H9 (cell line): ENCODE measurements at regions not wholly inside any gene's neighbourhood (a gene's known extent, or its start where the extent isn't known, plus 50 kb on each side); places are given as distances from the start of the nearest gene placed in this dataset.

Experiments
- DNase-seq: peaks from one replicate; pipeline ENCODE4 v3.0.0-alpha.2; 2017
- H2AFZ ChIP-seq: one replicate; pipeline ENCODE4 v1.6.1; 2013; ENCODE audit warnings: mild to moderate bottlenecking, low read length, control low read depth, moderate library complexity
- H2AK5ac ChIP-seq: 2 replicates; pipeline ENCODE4 v1.6.1; 2013; ENCODE audit warnings: low read length, control low read depth, mixed read lengths; ENCODE audit not compliant: insufficient read length
- H2BK120ac ChIP-seq: one replicate; pipeline ENCODE4 v1.6.1; 2013; ENCODE audit warnings: low read depth, mild to moderate bottlenecking, low read length, control low read depth, inconsistent platforms; ENCODE audit not compliant: poor library complexity, severe bottlenecking
- H2BK12ac ChIP-seq: 2 replicates; pipeline ENCODE4 v1.6.1; 2013; ENCODE audit warnings: low read length, control low read depth, mixed read lengths, low read depth; ENCODE audit not compliant: insufficient read length
- H2BK15ac ChIP-seq: 2 replicates; pipeline ENCODE4 v1.6.1; 2013; ENCODE audit warnings: low read depth, low read length, control low read depth
- H2BK20ac ChIP-seq: one replicate; pipeline ENCODE4 v1.6.1; 2013; ENCODE audit warnings: low read depth, mild to moderate bottlenecking, low read length, control low read depth, inconsistent platforms; ENCODE audit not compliant: poor library complexity, severe bottlenecking
- H2BK5ac ChIP-seq: 2 replicates; pipeline ENCODE4 v1.6.1; 2013; ENCODE audit warnings: low read length, control low read depth, mixed read lengths; ENCODE audit not compliant: insufficient read length
- H3K14ac ChIP-seq: 2 replicates; pipeline ENCODE4 v1.6.1; 2013; ENCODE audit warnings: low read length, control low read depth; ENCODE audit not compliant: insufficient read depth
- H3K18ac ChIP-seq: 2 replicates; pipeline ENCODE4 v1.6.1; 2013; ENCODE audit warnings: low read depth, mild to moderate bottlenecking, mixed read lengths, low read length, control low read depth; ENCODE audit not compliant: insufficient read length
- H3K23ac ChIP-seq: 2 replicates; pipeline ENCODE4 v1.6.1; 2013; ENCODE audit warnings: low read length, control low read depth, mixed read lengths, low read depth; ENCODE audit not compliant: insufficient read length
- H3K23me2 ChIP-seq: 2 replicates; pipeline ENCODE4 v1.6.1; 2013; ENCODE audit warnings: low read depth, mild to moderate bottlenecking, mixed read lengths, low read length, control low read depth; ENCODE audit not compliant: insufficient read length, poor library complexity, severe bottlenecking
- H3K27ac ChIP-seq: 2 replicates; pipeline ENCODE4 v1.5.1; 2013; ENCODE audit warnings: low read length, control low read depth, mixed read lengths, low read depth; ENCODE audit not compliant: insufficient read length
- H3K27me3 ChIP-seq: 2 replicates; pipeline ENCODE4 v1.6.1; 2013; ENCODE audit warnings: low read length, control low read depth, inconsistent platforms; ENCODE audit not compliant: insufficient read depth
- H3K4ac ChIP-seq: 2 replicates; pipeline ENCODE4 v1.6.1; 2013; ENCODE audit warnings: low read depth, mild to moderate bottlenecking, control low read depth, inconsistent platforms, low read length, moderate library complexity
- H3K4me1 ChIP-seq: 2 replicates; pipeline ENCODE4 v1.6.1; 2013; ENCODE audit warnings: low read length, control low read depth, inconsistent platforms; ENCODE audit not compliant: insufficient read depth
- H3K4me2 ChIP-seq: 2 replicates; pipeline ENCODE4 v1.6.1; 2013; ENCODE audit warnings: low read length, control low read depth, mixed read lengths; ENCODE audit not compliant: insufficient read length, insufficient read depth
- H3K56ac ChIP-seq: 2 replicates; pipeline ENCODE4 v1.6.1; 2013; ENCODE audit warnings: low read depth, mild to moderate bottlenecking, mixed read lengths, low read length, control low read depth; ENCODE audit not compliant: insufficient read length
- H3K79me1 ChIP-seq: 2 replicates; pipeline ENCODE4 v1.6.1; 2013; ENCODE audit warnings: low read depth, mild to moderate bottlenecking, moderate library complexity, low read length, control low read depth, inconsistent platforms; ENCODE audit not compliant: insufficient read depth, poor library complexity, severe bottlenecking
- H3K79me2 ChIP-seq: 2 replicates; pipeline ENCODE4 v1.6.1; 2013; ENCODE audit warnings: low read length, control low read depth, inconsistent platforms; ENCODE audit not compliant: insufficient read depth
- H3K9ac ChIP-seq: 2 replicates; pipeline ENCODE4 v1.6.1; 2013; ENCODE audit warnings: low read length, control low read depth, mixed read lengths; ENCODE audit not compliant: insufficient read length; ENCODE audit errors: extremely low read depth
- H3K9me3 ChIP-seq: one replicate; pipeline ENCODE4 v1.6.1; 2013; ENCODE audit warnings: low read depth, low read length, inconsistent platforms; ENCODE audit not compliant: control insufficient read depth
- H3T11ph ChIP-seq: one replicate; pipeline ENCODE4 v1.6.1; 2013; ENCODE audit warnings: mild to moderate bottlenecking, low read length, control low read depth, inconsistent platforms
- H4K20me1 ChIP-seq: one replicate; pipeline ENCODE4 v1.6.1; 2013; ENCODE audit not compliant: control insufficient read depth, insufficient read length, insufficient read depth
- H4K5ac ChIP-seq: 2 replicates; pipeline ENCODE4 v1.6.1; 2013; ENCODE audit warnings: low read depth, mild to moderate bottlenecking, mixed read lengths, low read length, control low read depth; ENCODE audit not compliant: insufficient read length
- H4K8ac ChIP-seq: replicated peaks from 2 replicates; pipeline ENCODE4 v1.6.1; 2013; ENCODE audit warnings: low read length, control low read depth, mixed read lengths, low read depth; ENCODE audit not compliant: insufficient read length
- H4K91ac ChIP-seq: 2 replicates; pipeline ENCODE4 v1.6.1; 2013; ENCODE audit warnings: low read depth, mild to moderate bottlenecking, moderate library complexity, mixed read lengths, low read length, control low read depth; ENCODE audit not compliant: insufficient read length
- H3K27ac Mint-ChIP-seq, 3 experiments: 2 replicates in 2 of 3; 3 replicates in 1 of 3; pipeline ENCODE4 v1.8.0; 2020 to 2021; ENCODE audit warnings: mixed read lengths in 3 of 3, mild to moderate bottlenecking in 1 of 3, moderate library complexity in 1 of 3
- H3K27me3 Mint-ChIP-seq: 2 replicates; pipeline ENCODE4 v1.8.0; 2021; ENCODE audit warnings: low read depth, mild to moderate bottlenecking, moderate library complexity, mixed read lengths
- H3K36me3 Mint-ChIP-seq, 3 experiments: 2 replicates in 2 of 3; 3 replicates in 1 of 3; pipeline ENCODE4 v1.8.0; 2020 to 2021; ENCODE audit warnings: low read depth in 3 of 3, mixed read lengths in 3 of 3; ENCODE audit not compliant: insufficient read depth in 1 of 3
- H3K4me1 Mint-ChIP-seq, 2 experiments: 2 replicates each; pipeline ENCODE4 v1.8.0; 2020; ENCODE audit warnings: mixed read lengths in 2 of 2
- H3K4me3 Mint-ChIP-seq, 2 experiments: 2 replicates in 1 of 2; 3 replicates in 1 of 2; pipeline ENCODE4 v1.8.0; 2020 to 2021; ENCODE audit warnings: mild to moderate bottlenecking in 2 of 2, mixed read lengths in 2 of 2, moderate library complexity in 1 of 2
- H3K9me3 Mint-ChIP-seq, 2 experiments: 2 replicates in 1 of 2; 3 replicates in 1 of 2; pipeline ENCODE4 v1.8.0; 2020; ENCODE audit warnings: mild to moderate bottlenecking in 2 of 2, mixed read lengths in 2 of 2, moderate library complexity in 1 of 2
- WGBS: extraction: QIAGEN DNeasy Blood & Tissue Kit; methylation state at CpG from one replicate; pipeline ENCODE4 v1.1.7; 2013; ENCODE audit warnings: missing lambda C conversion rate, low lambda C conversion rate, mixed read lengths; ENCODE audit not compliant: insufficient read length; ENCODE audit errors: extremely low coverage; 5-methylcytosine and 5-hydroxymethylcytosine counted together
- TF ChIP-seq, protein P1 (sequence below): fragments of 200-600 bp; sonication (generic); conservative IDR thresholded peaks from 3 replicates; pipeline ENCODE4 v1.8.0; 2021; ENCODE audit warnings: antibody characterized with exemption, mild to moderate bottlenecking

DNA sequence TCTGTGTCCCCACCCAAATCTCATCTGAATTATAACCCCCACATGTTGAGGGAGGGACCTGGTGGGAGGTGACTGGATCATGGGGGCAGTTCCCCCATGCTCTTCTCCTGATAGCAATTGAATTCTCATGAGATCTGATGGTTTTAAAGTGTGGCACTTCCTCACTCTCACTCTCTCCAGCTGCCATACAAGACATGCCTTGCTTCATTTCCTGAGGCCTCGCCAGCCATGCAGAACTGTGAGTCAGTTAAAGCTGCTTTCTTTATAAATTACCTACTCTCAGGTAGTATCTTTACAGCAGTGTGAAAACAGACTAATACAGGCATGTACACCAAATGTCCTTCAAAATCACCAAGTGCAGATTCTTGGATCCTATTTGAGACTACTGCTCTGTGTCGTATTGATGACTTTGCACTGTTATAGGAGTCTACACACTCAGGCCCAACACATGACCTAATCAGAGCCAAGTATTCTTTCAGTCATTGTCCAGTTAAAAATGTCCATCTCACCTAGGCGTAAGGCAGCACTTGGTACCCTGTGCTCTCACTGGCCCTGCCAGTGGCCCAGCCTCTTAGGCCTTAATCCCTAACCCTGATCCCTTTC lies 52.8 kb upstream of the UST start:
- Histone ChIP-seq H4K20me1 (no peaks in the 10 kb centered on the region), H3T11ph (no peak overlapping the region), H2AK5ac (no peak overlapping the region), H4K8ac (no peak overlapping the region), H3K79me1 (no peaks in the 10 kb centered on the region), H2BK15ac (no peak overlapping the region), H3K4me2 (no peak overlapping the region), H2BK5ac (no peak overlapping the region), H3K14ac (no peak overlapping the region), H4K5ac (no peak overlapping the region), H2BK12ac (no peak overlapping the region), H2BK120ac (no peak overlapping the region), H4K91ac (no peak overlapping the region), H3K79me2 (no peaks in the 10 kb centered on the region), H2BK20ac (no peak overlapping the region), H3K56ac (no peak overlapping the region), H3K18ac (no peak overlapping the region), H3K9ac (no peak overlapping the region), H2AFZ (no peak overlapping the region), H3K4me1 (no peaks in the 10 kb centered on the region), H3K4ac (no peak overlapping the region), H3K9me3 (no peaks in the 10 kb centered on the region), H3K27me3 (no peaks in the 10 kb centered on the region), H3K27ac (no peak overlapping the region), H3K23ac (no peak overlapping the region), H3K23me2 (no peaks in the 10 kb centered on the region)
- Mint-ChIP-seq H3K27me3 (peaks cover 3% of the 10 kb centered on the region; the same call in 1 of the 2 replicates), H3K4me3 (no peak overlapping the region), H3K9me3 (peaks cover under 1 to 7% of the 10 kb centered on the region in 2 experiments; a peak in 4 of 5 replicates), H3K36me3 (peaks cover 3 to 8% (median 6%) of the 10 kb centered on the region in 3 experiments; a peak in 5 of 7 replicates), H3K4me1 (no peaks in the 10 kb centered on the region), H3K27ac (no peak overlapping the region; a peak in 1 of 7 replicates)
- TF ChIP-seq, protein P1, sequence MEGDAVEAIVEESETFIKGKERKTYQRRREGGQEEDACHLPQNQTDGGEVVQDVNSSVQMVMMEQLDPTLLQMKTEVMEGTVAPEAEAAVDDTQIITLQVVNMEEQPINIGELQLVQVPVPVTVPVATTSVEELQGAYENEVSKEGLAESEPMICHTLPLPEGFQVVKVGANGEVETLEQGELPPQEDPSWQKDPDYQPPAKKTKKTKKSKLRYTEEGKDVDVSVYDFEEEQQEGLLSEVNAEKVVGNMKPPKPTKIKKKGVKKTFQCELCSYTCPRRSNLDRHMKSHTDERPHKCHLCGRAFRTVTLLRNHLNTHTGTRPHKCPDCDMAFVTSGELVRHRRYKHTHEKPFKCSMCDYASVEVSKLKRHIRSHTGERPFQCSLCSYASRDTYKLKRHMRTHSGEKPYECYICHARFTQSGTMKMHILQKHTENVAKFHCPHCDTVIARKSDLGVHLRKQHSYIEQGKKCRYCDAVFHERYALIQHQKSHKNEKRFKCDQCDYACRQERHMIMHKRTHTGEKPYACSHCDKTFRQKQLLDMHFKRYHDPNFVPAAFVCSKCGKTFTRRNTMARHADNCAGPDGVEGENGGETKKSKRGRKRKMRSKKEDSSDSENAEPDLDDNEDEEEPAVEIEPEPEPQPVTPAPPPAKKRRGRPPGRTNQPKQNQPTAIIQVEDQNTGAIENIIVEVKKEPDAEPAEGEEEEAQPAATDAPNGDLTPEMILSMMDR: no peak
- WGBS: no CpG with 5 or more reads among the region's 3 CpGs
- DNase-seq: no peak
